Kidney tubule cell (primary cell): ENCODE measurements at regions not wholly inside any gene's neighbourhood (a gene's known extent, or its start where the extent isn't known, plus 50 kb on each side); places are given as distances from the start of the nearest gene placed in this dataset.
"Not testable (repeated sequence)": the region's sequence is repeated elsewhere in the genome, so short reads cannot be mapped to it uniquely, and the experiment has no call there.

Source experiments
- DNase-seq: peaks from one replicate; pipeline ENCODE4 v3.0.0-alpha.2; 2018; ENCODE audit warnings: low spot score

- DNase-seq, result peak; percentile 75
Observed at GRCh38 chr4:49154308-49155103, 168.4 kb downstream of the CWH43 start.

- not testable (repeated sequence) for DNase-seq
Observed at GRCh38 chr4:49155270-49155669, 169.2 kb downstream of the CWH43 start.

- not testable (repeated sequence) for DNase-seq
Observed at GRCh38 chr4:49156309-49156708, 170.2 kb downstream of the CWH43 start.

GRCh38 chr4:49157630-49158029 is 171.6 kb downstream of the CWH43 start:
- not testable (repeated sequence) for DNase-seq

GRCh38 chr4:49161111-49161541 is 175.1 kb downstream of the CWH43 start:
- DNase-seq, result not testable (repeated sequence)

- DNase-seq, result not testable (repeated sequence)
Observed at GRCh38 chr4:49164916-49165315, 178.8 kb downstream of the CWH43 start.

GRCh38 chr4:49177847-49178246 is 191.8 kb downstream of the CWH43 start:
- DNase-seq, result not testable (repeated sequence)

GRCh38 chr4:49181088-49181487 is 195.0 kb downstream of the CWH43 start:
- not testable (repeated sequence) for DNase-seq

GRCh38 chr4:49211396-49212194 is 225.5 kb downstream of the CWH43 start:
- DNase-seq, result not testable (repeated sequence)

GRCh38 chr4:49213250-49213649 is 227.2 kb downstream of the CWH43 start:
- DNase-seq, result not testable (repeated sequence)

- DNase-seq, result not testable (repeated sequence)
Observed at GRCh38 chr4:49213750-49214149, 227.7 kb downstream of the CWH43 start.

GRCh38 chr4:49214453-49215081 is 228.5 kb downstream of the CWH43 start:
- DNase-seq, result not testable (repeated sequence)

GRCh38 chr4:49215082-49215479 is 229.0 kb downstream of the CWH43 start:
- not testable (repeated sequence) for DNase-seq

- not testable (repeated sequence) for DNase-seq
Observed at GRCh38 chr4:49216606-49217005, 230.5 kb downstream of the CWH43 start.

- no peak for DNase-seq
Observed at GRCh38 chr4:49217492-49217891, 231.4 kb downstream of the CWH43 start.

- DNase-seq, result not testable (repeated sequence)
Observed at GRCh38 chr4:49218094-49218493, 232.0 kb downstream of the CWH43 start.

- not testable (repeated sequence) for DNase-seq
Observed at GRCh38 chr4:49218931-49219330, 232.9 kb downstream of the CWH43 start.

GRCh38 chr4:49219489-49220225 is 233.6 kb downstream of the CWH43 start:
- not testable (repeated sequence) for DNase-seq

- DNase-seq, result no peak
Observed at GRCh38 chr4:49221209-49221608, 235.1 kb downstream of the CWH43 start.

GRCh38 chr4:49222810-49223209 is 236.7 kb downstream of the CWH43 start:
- DNase-seq, result not testable (repeated sequence)

- DNase-seq, result not testable (repeated sequence)
Observed at GRCh38 chr4:49226216-49226866, 240.3 kb downstream of the CWH43 start.
